Endothelial cell of umbilical vein (primary cell): ENCODE measurements at regions not wholly inside any gene's neighbourhood (a gene's known extent, or its start where the extent isn't known, plus 50 kb on each side); places are given as distances from the start of the nearest gene placed in this dataset.

Experiments used
- BruUV-seq: library from RNA; stranded (reverse); fragments of 400-500 nt; replicated peaks from 2 replicates; lab custom pipeline; 2021; lab: Mats Ljungman, UMichigan
- CTCF ChIA-PET: fragments of 300-600, 350-600 bp; sonication (Branson Sonifier 250); formaldehyde crosslinking; loops from one replicate; lab custom pipeline; 2021; ENCODE audit warnings: antibody characterized with exemption, inconsistent platforms; lab: Charles Lee
- POLR2A ChIA-PET: fragments of 300-600, 350-600 bp; sonication (Branson Sonifier 250); formaldehyde crosslinking; loops from one replicate; lab custom pipeline; 2021; ENCODE audit warnings: antibody characterized with exemption, inconsistent platforms; lab: Charles Lee
- DNase-seq: peaks from one replicate; pipeline ENCODE4 v3.0.0-alpha.2; 2011; ENCODE audit warnings: low read depth, low spot score
- FAIRE-seq: peaks from 2 replicates; lab custom pipeline; 2011; peaks lifted over from hg19 to GRCh38; lab: Jason Lieb, UNC
- H2AFZ ChIP-seq: 2 replicates; pipeline ENCODE4 v1.6.0; 2012; ENCODE audit warnings: low read depth, low read length, control low read depth, inconsistent platforms
- H3K27ac ChIP-seq: 2 replicates; pipeline ENCODE4 v1.5.1; 2011; ENCODE audit warnings: low read depth, mild to moderate bottlenecking, control low read depth, low read length, moderate library complexity; ENCODE audit not compliant: insufficient read depth
- H3K27me3 ChIP-seq, 2 experiments: 2 replicates each; pipeline versions ENCODE4 v1.6.0 to v1.6.1; 2011; ENCODE audit warnings: low read length in 2 of 2, mixed read lengths in 1 of 2; ENCODE audit not compliant: control insufficient read depth in 2 of 2, insufficient read depth in 2 of 2
- H3K36me3 ChIP-seq, 2 experiments: 2 replicates in 1 of 2; 3 replicates in 1 of 2; pipeline ENCODE4 v1.5.1; 2011; ENCODE audit warnings: low read length in 2 of 2, mild to moderate bottlenecking in 1 of 2, moderate library complexity in 1 of 2; ENCODE audit not compliant: control insufficient read depth in 2 of 2, insufficient read depth in 2 of 2; ENCODE audit errors: extremely low read depth in 1 of 2
- H3K4me1 ChIP-seq: 3 replicates; pipeline ENCODE4 v1.5.1; 2011; ENCODE audit warnings: mild to moderate bottlenecking, low read length; ENCODE audit not compliant: control insufficient read depth, insufficient read depth; ENCODE audit errors: extremely low read depth
- H3K4me2 ChIP-seq: 2 replicates; pipeline ENCODE4 v1.6.1; 2011; ENCODE audit warnings: low read length, control low read depth, mixed read lengths; ENCODE audit not compliant: insufficient read depth
- H3K4me3 ChIP-seq, 3 experiments: fragments of 200-600 bp in 1 of 3; sonication (generic), shearing (Covaris generic) in 1 of 3; replicated peaks in 1 of 3; 2 replicates each; pipeline ENCODE4 v1.5.1; 2011 to 2016; ENCODE audit warnings: control low read depth in 3 of 3, low read length in 3 of 3, mild to moderate bottlenecking in 2 of 3, inconsistent platforms in 1 of 3, low read depth in 1 of 3, moderate library complexity in 1 of 3; ENCODE audit not compliant: insufficient read depth in 1 of 3
- H3K79me2 ChIP-seq: 2 replicates; pipeline ENCODE4 v1.6.0; 2012; ENCODE audit warnings: low read length, inconsistent platforms; ENCODE audit not compliant: control insufficient read depth, insufficient read depth
- H3K9ac ChIP-seq: replicated peaks from 2 replicates; pipeline ENCODE3; 2011; ENCODE audit warnings: low read length, control low read depth; ENCODE audit not compliant: insufficient read depth; ENCODE audit errors: extremely low read depth
- H3K9me1 ChIP-seq: replicated peaks from 3 replicates; pipeline ENCODE4 v1.6.0; 2011; ENCODE audit warnings: mild to moderate bottlenecking, low read length; ENCODE audit not compliant: control insufficient read depth, insufficient read depth; ENCODE audit errors: extremely low read depth
- H3K9me3 ChIP-seq: replicated peaks from 2 replicates; pipeline ENCODE4 v1.5.1; 2012; ENCODE audit warnings: low read length, inconsistent platforms; ENCODE audit not compliant: control insufficient read depth, insufficient read depth
- H4K20me1 ChIP-seq: replicated peaks from 2 replicates; pipeline ENCODE3; 2011; ENCODE audit warnings: mild to moderate bottlenecking, low read length; ENCODE audit not compliant: control insufficient read depth, insufficient read depth; ENCODE audit errors: extremely low read depth
- EZH2 ChIP-seq: IDR thresholded peaks from 2 replicates; pipeline ENCODE4 v1.6.1; 2012; ENCODE audit warnings: borderline replicate concordance, low read depth, mild to moderate bottlenecking, moderate library complexity, low read length, inconsistent platforms; ENCODE audit not compliant: severe bottlenecking
- FOS ChIP-seq: IDR thresholded peaks from 2 replicates; pipeline ENCODE4 v1.6.1; 2011; ENCODE audit warnings: mild to moderate bottlenecking, low read length, moderate library complexity, borderline replicate concordance; ENCODE audit not compliant: insufficient read depth
- GATA2 ChIP-seq: IDR thresholded peaks from 2 replicates; pipeline ENCODE4 v1.7.0; 2011; ENCODE audit warnings: low read depth, mild to moderate bottlenecking, moderate library complexity, mixed read lengths, low read length; ENCODE audit not compliant: insufficient read length, insufficient read depth
- JUN ChIP-seq: IDR thresholded peaks from 2 replicates; pipeline ENCODE4 v1.6.1; 2011; ENCODE audit warnings: borderline replicate concordance, low read depth; ENCODE audit not compliant: insufficient read length, insufficient read depth
- POLR2AphosphoS5 ChIP-seq: IDR thresholded peaks from 2 replicates; pipeline ENCODE4 v1.6.1; 2012; ENCODE audit warnings: low read depth, mild to moderate bottlenecking, control low read depth, low read length, moderate library complexity; ENCODE audit not compliant: insufficient read depth
- dilution Hi-C: fragments of 300-500 bp; cut with MboI; formaldehyde crosslinking; loops from one replicate; pipeline ENCODE4 v1.15.0; 2019; ENCODE audit warnings: low sequenced_read_pairs; ENCODE audit not compliant: extremely low pct_ligation_motif_present
- intact Hi-C: fragments of 100-400 bp; cut with micrococcal nuclease; formaldehyde crosslinking; loops from one replicate; pipeline ENCODE4 v1.10.0; 2022
- TF ChIP-seq, protein P1 (sequence below), 2 donors: IDR thresholded peaks; 1 replicate in 1 of 2; 2 replicates in 1 of 2; pipeline ENCODE4 v1.5.1; 2011; ENCODE audit warnings: low read length in 2 of 2, mild to moderate bottlenecking in 2 of 2, moderate library complexity in 2 of 2, control low read depth in 1 of 2, inconsistent platforms in 1 of 2, low read depth in 1 of 2; ENCODE audit not compliant: insufficient read depth in 1 of 2; ENCODE audit errors: extremely low read depth in 1 of 2
- TF ChIP-seq, protein P2 (sequence below): IDR thresholded peaks from 2 replicates; pipeline ENCODE4 v1.6.1; 2011; ENCODE audit not compliant: insufficient read depth, insufficient read length

GRCh38 chr2:65708086-65708485 is 275.7 kb upstream of the SPRED2 start:
- Histone ChIP-seq H2AFZ (no peak overlapping the region), H3K4me2 (no peak overlapping the region), H3K4me3 (no peak overlapping the region), H3K9ac (no peak overlapping the region), H3K36me3 (no peaks in the 10 kb centered on the region), H3K4me1 (no peaks in the 10 kb centered on the region), H3K9me1 (no peaks in the 10 kb centered on the region), H3K27ac (no peak overlapping the region), H3K79me2 (no peaks in the 10 kb centered on the region), H3K27me3 (peaks cover 0 to 3% of the 10 kb centered on the region in 2 experiments), H4K20me1 (no peaks in the 10 kb centered on the region), H3K9me3 (no peaks in the 10 kb centered on the region)
- BruUV-seq, result no TSS peak
- FAIRE-seq (no peak), DNase-seq (no peak)
- TF ChIP-seq JUN, result no peak
- no peak for TF ChIP-seq GATA2
- no peak for TF ChIP-seq FOS
- TF ChIP-seq, protein P1, sequence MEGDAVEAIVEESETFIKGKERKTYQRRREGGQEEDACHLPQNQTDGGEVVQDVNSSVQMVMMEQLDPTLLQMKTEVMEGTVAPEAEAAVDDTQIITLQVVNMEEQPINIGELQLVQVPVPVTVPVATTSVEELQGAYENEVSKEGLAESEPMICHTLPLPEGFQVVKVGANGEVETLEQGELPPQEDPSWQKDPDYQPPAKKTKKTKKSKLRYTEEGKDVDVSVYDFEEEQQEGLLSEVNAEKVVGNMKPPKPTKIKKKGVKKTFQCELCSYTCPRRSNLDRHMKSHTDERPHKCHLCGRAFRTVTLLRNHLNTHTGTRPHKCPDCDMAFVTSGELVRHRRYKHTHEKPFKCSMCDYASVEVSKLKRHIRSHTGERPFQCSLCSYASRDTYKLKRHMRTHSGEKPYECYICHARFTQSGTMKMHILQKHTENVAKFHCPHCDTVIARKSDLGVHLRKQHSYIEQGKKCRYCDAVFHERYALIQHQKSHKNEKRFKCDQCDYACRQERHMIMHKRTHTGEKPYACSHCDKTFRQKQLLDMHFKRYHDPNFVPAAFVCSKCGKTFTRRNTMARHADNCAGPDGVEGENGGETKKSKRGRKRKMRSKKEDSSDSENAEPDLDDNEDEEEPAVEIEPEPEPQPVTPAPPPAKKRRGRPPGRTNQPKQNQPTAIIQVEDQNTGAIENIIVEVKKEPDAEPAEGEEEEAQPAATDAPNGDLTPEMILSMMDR (IDR thresholded peaks at IDR 0.05; ENCODE audit: extremely low read depth in 1 of 2, insufficient read depth in 1 of 2, low read depth in 1 of 2, low read length in 2 of 2), result no peak
- no peak for TF ChIP-seq EZH2
- TF ChIP-seq, protein P2, sequence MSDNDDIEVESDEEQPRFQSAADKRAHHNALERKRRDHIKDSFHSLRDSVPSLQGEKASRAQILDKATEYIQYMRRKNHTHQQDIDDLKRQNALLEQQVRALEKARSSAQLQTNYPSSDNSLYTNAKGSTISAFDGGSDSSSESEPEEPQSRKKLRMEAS, result no peak
- no peak for TF ChIP-seq POLR2AphosphoS5
- dilution Hi-C loops, result no loop called here
- ChIA-PET POLR2A (no interaction called here), CTCF (no interaction called here)
- intact Hi-C loops, result no loop called here
